ENCODE measurements at regions not wholly inside any gene's neighbourhood (a gene's known extent, or its start where the extent isn't known, plus 50 kb on each side); places are given as distances from the start of the nearest gene placed in this dataset.

- Histone ChIP-seq H3K79me2 (ENCODE audit: insufficient read depth, low read length) (no peaks in the 10 kb centered on the region), H2AFZ (ENCODE audit: insufficient read depth, low read depth, low read length, poor library complexity, severe bottlenecking) (no peak overlapping the region), H4K20me1 (ENCODE audit: insufficient read depth, low read length) (no peaks in the 10 kb centered on the region), H3K36me3 (replicated peaks in 1 of 2; ENCODE audit: control insufficient read depth in 1 of 2, insufficient read depth in 2 of 2, low read length in 2 of 2) (no peaks in the 10 kb centered on the region), H3K27me3 (ENCODE audit: control insufficient read depth in 2 of 2, insufficient read depth in 2 of 2, low read length in 2 of 2) (no peaks in the 10 kb centered on the region), H3K4me2 (replicated peaks; ENCODE audit: extremely low read depth, low read length, poor library complexity, severe bottlenecking) (no peak overlapping the region), H3K27ac (ENCODE audit: low read depth in 1 of 2, low read length in 2 of 2) (no peak overlapping the region), H3K4me1 (ENCODE audit: control insufficient read depth in 1 of 2, insufficient read depth in 2 of 2, low read length in 2 of 2) (no peaks in the 10 kb centered on the region), H3K9me3 (replicated peaks in 1 of 2; ENCODE audit: control insufficient read depth in 1 of 2, insufficient read depth in 1 of 2, low read length in 2 of 2) (no peaks in the 10 kb centered on the region), H3K4me3 (replicated peaks in 1 of 3; ENCODE audit: low read depth in 2 of 3, low read length in 3 of 3) (no peak overlapping the region), H3K9ac (ENCODE audit: insufficient read depth, low read length, poor library complexity, severe bottlenecking) (no peak overlapping the region)
- no peak overlapping the region for H3K4me3 Mint-ChIP-seq
- no peak for TF ChIP-seq CTCF (IDR thresholded peaks at IDR 0.05)
- H3K9me3 Mint-ChIP-seq = peaks cover 0 to 7% (median 4%) of the 10 kb centered on the region in 7 donors
- H3K27ac Mint-ChIP-seq = no peak overlapping the region
- no peaks in the 10 kb centered on the region for H3K4me1 Mint-ChIP-seq
- H3K36me3 Mint-ChIP-seq = no peaks in the 10 kb centered on the region
- H3K27me3 Mint-ChIP-seq (ENCODE audit: low read depth in 3 of 3) = no peaks in the 10 kb centered on the region
- DNase-seq = no peak
- intact Hi-C loops (cut with micrococcal nuclease) = no loop called here
These were observed 707.1 kb upstream of the USP15 start for GRCh38 chr12:61553091-61553490.

- intact Hi-C loops (cut with micrococcal nuclease) = no loop called here
- Mint-ChIP-seq H3K36me3 (no peaks in the 10 kb centered on the region), H3K27ac (no peak overlapping the region), H3K27me3 (ENCODE audit: low read depth in 3 of 3) (no peaks in the 10 kb centered on the region), H3K9me3 (peaks cover 0 to 7% (median 4%) of the 10 kb centered on the region in 7 donors), H3K4me3 (no peak overlapping the region), H3K4me1 (no peaks in the 10 kb centered on the region)
- Histone ChIP-seq H3K4me1 (ENCODE audit: control insufficient read depth in 1 of 2, insufficient read depth in 2 of 2, low read length in 2 of 2) (no peaks in the 10 kb centered on the region), H3K27me3 (ENCODE audit: control insufficient read depth in 2 of 2, insufficient read depth in 2 of 2, low read length in 2 of 2) (no peaks in the 10 kb centered on the region), H3K9me3 (replicated peaks in 1 of 2; ENCODE audit: control insufficient read depth in 1 of 2, insufficient read depth in 1 of 2, low read length in 2 of 2) (no peaks in the 10 kb centered on the region), H2AFZ (ENCODE audit: insufficient read depth, low read depth, low read length, poor library complexity, severe bottlenecking) (no peak overlapping the region), H3K9ac (ENCODE audit: insufficient read depth, low read length, poor library complexity, severe bottlenecking) (no peak overlapping the region), H3K36me3 (replicated peaks in 1 of 2; ENCODE audit: control insufficient read depth in 1 of 2, insufficient read depth in 2 of 2, low read length in 2 of 2) (no peaks in the 10 kb centered on the region), H3K79me2 (ENCODE audit: insufficient read depth, low read length) (no peaks in the 10 kb centered on the region), H4K20me1 (ENCODE audit: insufficient read depth, low read length) (no peaks in the 10 kb centered on the region), H3K27ac (ENCODE audit: low read depth in 1 of 2, low read length in 2 of 2) (no peak overlapping the region), H3K4me2 (replicated peaks; ENCODE audit: extremely low read depth, low read length, poor library complexity, severe bottlenecking) (no peak overlapping the region), H3K4me3 (replicated peaks in 1 of 3; ENCODE audit: low read depth in 2 of 3, low read length in 3 of 3) (no peak overlapping the region)
- no peak for DNase-seq
- 88% methylated on average over 1 of the region's 6 CpGs for WGBS (ENCODE audit: insufficient coverage)
- no peak for TF ChIP-seq CTCF (IDR thresholded peaks at IDR 0.05)
These were observed 705.8 kb upstream of the USP15 start for GRCh38 chr12:61554268-61555008.

Data from CD14-positive monocyte (primary cell).